ENCODE measurements at regions not wholly inside any gene's neighbourhood (a gene's known extent, or its start where the extent isn't known, plus 50 kb on each side); places are given as distances from the start of the nearest gene placed in this dataset.
"Not testable (repeated sequence)": the region's sequence is repeated elsewhere in the genome, so short reads cannot be mapped to it uniquely, and the experiment has no call there.

DNA sequence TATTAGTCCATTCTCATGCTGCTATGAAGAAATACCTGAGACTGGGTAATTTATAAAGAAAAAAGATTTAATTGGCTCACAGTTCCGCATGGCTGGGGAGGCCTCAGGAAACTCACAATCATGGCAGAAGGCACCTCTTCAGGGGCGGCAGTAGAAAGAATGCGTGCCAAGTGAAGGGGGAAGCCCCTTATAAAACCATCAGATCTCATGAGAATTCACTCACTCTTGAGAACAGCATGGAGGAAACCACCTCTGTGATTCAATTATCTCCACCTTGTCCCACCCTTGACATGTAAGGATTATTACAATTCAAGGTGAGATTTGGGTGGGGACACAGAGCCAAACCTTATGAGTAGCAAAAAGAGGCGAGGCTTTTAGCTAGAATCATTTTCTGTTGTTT lies 60.7 kb upstream of the P2RY1 start:
- DNase-seq: not testable (repeated sequence)

DNA sequence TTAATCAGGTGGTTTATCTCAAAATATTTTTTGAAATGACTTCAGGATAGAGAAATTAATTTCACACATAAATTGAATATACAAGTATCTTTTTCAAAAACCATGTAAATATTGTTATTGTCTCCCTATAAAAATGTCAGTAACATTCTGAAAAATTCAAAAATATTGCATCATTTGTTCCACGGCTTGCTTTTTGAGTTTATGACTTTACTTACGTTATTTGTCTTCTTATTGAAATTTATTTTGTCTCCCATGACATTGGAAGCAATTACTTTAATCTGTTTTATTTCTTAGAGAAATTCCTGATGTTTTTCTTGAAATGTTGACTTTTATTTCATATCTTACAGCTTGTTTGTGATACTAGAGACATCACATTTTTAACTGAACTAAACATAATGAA lies 56.9 kb upstream of the P2RY1 start:
- no peak for DNase-seq

DNA sequence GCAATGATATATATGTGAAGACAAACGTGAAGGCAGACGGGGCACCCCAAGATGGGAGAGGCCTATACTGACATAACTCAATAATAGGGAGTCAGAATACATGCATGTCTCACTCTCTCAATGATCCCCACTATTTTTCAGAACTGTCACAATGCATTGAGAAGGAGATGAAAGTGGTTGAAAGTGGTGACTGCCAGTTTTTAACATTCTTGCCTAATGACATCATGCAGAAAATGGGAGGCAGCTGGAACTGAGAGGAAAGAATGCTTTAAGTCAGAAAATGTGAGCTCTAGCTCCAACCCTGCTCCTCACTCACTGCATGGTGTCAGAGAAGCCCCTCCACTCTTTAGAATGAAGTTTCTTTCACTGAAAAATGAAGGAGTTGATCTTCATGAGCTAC lies 55.3 kb upstream of the P2RY1 start:
- peak; percentile 78 for DNase-seq

DNA sequence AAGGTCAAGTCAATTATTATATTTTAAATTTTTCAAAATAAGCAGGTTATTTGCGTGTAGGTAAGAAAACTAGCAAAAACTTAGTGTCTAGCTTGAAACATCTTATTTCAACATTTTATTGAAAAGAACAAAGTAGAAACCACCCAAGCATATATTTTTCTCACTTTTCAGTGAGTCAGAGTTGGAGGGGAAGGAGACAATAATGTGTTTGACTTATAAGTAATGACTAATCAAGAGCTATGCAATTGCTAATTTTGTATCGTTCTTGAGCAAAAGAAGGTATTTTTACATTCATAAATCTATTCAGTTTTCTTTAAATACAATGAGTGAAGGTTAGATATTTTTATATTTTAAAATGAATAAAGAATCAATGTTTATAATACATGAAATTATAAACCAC lies 54.4 kb upstream of the P2RY1 start:
- DNase-seq: no peak

DNA sequence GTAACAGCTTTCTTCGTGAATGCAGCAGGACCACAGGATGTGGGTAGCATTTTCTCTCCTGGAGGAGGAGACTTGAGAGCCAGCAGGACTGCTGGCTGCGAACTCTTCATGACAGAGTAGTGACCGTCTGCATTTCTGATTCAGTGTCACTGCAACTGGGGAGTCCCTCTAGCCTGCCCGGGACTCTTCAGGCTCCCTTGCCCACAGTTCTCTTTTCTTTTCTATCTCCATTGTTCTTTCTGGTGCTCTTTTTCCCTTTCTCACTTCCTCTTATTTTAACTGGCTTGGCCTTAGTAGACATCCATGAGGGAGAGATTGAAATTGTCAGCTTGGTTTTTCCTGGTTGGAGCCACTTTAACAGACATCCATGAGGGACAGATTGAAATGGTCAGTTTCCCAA lies 49.9 kb upstream of the P2RY1 start:
- no peak for DNase-seq

Measured in tongue (tissue), 1 donor.